Heart left ventricle (tissue), 13 donors: ENCODE measurements at regions not wholly inside any gene's neighbourhood (a gene's known extent, or its start where the extent isn't known, plus 50 kb on each side); places are given as distances from the start of the nearest gene placed in this dataset.

Experiments used
- POLR2A ChIP-seq, 2 donors: fragments of 450-650 bp; IDR thresholded peaks; one replicate each; pipeline ENCODE4 v1.6.1; 2017; ENCODE audit warnings: antibody characterized with exemption in 2 of 2, mild to moderate bottlenecking in 2 of 2, moderate library complexity in 2 of 2
- TF ChIP-seq, protein P1 (sequence below), 12 donors: fragments of 200-600 bp; sonication (generic) in 4 of 12; IDR thresholded peaks; one replicate each; pipeline versions ENCODE4 v1.5.0 to v1.8.0; 2018 to 2022; ENCODE audit warnings: antibody characterized with exemption in 12 of 12, mild to moderate bottlenecking in 5 of 12
- donor health status: ischemic (EF 13 %, LVEDD 7.1; RV severe dilation, severe dysfunction).
- donor health status: DM: no; HTN: yes; CAD: no.
- donor health status: DM: no; HTN: no; CAD: no.
- donor health status: ischemic (EF 25% LVEDD 6.9; RV normal size, moderate dysfunction).
- donor health status: ischemic (EF 25% LVEDD 5.7; RV mildly dilated, moderate dysfunction).
- donor health status: ischemic (EF 35%, LVEDD 5.7; RV mildly dilated, moderate dysfunction).
- donor health status: nonischemic (EF 11% LVEDD 7.7; RV severe dilation, severe dysfunction).
- donor health status: DM: yes; HTN: yes; CAD: no.
- donor health status: PGD.
- donor health status: ischemic (EF 29% LVEDD 5.4; RV normal size, mild dysfunction).
- donor health status: nonischemic (EF 23%, LVEDD 6.1; RV moderate dilation, normal function).

- TF ChIP-seq, protein P1, sequence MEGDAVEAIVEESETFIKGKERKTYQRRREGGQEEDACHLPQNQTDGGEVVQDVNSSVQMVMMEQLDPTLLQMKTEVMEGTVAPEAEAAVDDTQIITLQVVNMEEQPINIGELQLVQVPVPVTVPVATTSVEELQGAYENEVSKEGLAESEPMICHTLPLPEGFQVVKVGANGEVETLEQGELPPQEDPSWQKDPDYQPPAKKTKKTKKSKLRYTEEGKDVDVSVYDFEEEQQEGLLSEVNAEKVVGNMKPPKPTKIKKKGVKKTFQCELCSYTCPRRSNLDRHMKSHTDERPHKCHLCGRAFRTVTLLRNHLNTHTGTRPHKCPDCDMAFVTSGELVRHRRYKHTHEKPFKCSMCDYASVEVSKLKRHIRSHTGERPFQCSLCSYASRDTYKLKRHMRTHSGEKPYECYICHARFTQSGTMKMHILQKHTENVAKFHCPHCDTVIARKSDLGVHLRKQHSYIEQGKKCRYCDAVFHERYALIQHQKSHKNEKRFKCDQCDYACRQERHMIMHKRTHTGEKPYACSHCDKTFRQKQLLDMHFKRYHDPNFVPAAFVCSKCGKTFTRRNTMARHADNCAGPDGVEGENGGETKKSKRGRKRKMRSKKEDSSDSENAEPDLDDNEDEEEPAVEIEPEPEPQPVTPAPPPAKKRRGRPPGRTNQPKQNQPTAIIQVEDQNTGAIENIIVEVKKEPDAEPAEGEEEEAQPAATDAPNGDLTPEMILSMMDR (IDR thresholded peaks at IDR 0.05): no peak
- TF ChIP-seq POLR2A (IDR thresholded peaks at IDR 0.05): no peak
Observed at GRCh38 chr6:144804246-144804790, 519.2 kb downstream of the UTRN start.
